HG03175 (cell line): ENCODE measurements at regions not wholly inside any gene's neighbourhood (a gene's known extent, or its start where the extent isn't known, plus 50 kb on each side); places are given as distances from the start of the nearest gene placed in this dataset.
"Not testable (repeated sequence)": the region's sequence is repeated elsewhere in the genome, so short reads cannot be mapped to it uniquely, and the experiment has no call there.

Source experiments
- ATAC-seq: cut with Tn5 transposase; IDR thresholded peaks from one replicate; pipeline ENCODE4 v1.9.1; 2021; ENCODE audit warnings: mild to moderate bottlenecking, moderate library complexity; ENCODE audit not compliant: unreplicated experiment

DNA sequence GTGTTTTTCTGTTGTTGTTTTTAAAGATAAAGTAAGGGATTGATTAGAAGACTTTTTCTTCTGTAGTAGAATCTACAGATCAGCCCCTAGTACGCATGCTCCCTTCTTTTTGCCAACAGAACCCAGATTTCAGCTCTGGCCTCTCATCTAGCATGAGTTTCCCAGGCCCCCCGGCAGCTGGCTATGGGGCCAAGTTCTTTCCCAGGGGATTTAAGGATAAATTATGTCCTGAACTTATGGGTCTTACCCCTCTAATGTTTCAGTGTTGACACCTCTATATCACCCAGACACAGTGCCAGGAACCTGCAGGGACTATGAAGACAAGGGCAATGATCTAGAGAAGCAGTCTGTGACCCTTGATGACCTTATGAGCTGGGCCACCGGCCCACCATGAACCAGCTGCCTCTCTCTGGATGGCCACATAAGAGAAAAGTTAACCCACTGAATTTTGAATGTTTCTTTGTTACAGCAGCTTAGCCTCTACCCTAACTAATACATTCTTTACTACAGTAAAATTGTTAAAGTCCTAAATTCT is 150.5 kb downstream of the UNC5CL start:
- no peak for ATAC-seq

- no peak for ATAC-seq
Measured at GRCh38 chr6:40887792-40888340, 151.2 kb downstream of the UNC5CL start.

GRCh38 chr6:40887079-40887791 is 151.8 kb downstream of the UNC5CL start:
- ATAC-seq, result no peak

GRCh38 chr6:40885139-40885774 is 153.8 kb downstream of the UNC5CL start:
- no peak for ATAC-seq

- ATAC-seq, result no peak
Measured at GRCh38 chr6:40882323-40882997, 156.6 kb downstream of the UNC5CL start.

DNA sequence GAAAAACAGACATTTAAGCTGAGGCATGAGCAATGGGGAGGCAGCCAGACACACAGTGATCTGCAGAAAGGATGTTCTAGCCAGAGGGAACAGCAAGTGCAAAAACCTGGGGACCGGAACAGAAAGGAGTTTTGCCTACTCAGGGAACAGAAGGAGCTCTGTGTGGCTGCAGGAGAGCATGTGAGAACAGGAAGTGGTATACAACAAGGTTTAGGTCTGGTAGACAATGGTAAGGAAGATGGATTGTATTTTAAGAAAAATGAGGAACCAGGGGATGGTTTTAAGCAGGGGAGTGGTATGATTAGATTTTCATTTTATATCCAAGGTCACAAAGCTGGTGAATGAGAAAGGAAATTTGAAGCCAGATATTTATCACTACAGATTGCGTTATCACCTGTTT is 157.5 kb downstream of the UNC5CL start:
- ATAC-seq, result no peak

GRCh38 chr6:40880906-40881305 is 158.1 kb downstream of the UNC5CL start:
- ATAC-seq, result no peak

DNA sequence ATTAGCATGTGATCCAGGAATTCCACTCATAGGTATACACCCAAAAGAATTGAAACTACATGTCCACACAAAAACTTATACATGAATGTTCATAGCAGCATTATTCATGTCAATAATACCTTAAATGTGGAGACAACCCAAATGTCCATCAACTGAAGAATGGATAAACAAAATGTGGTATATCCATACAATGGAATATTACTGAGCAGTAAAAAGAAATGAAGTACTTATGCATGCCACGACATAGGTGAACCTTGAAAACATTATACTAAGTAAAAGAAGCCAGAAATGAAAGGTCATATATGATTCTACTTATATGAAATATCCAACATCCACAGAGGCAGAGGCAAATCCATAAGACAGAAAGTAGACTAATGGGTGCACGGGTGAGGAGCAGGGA is 159.9 kb downstream of the UNC5CL start:
- no peak for ATAC-seq

DNA sequence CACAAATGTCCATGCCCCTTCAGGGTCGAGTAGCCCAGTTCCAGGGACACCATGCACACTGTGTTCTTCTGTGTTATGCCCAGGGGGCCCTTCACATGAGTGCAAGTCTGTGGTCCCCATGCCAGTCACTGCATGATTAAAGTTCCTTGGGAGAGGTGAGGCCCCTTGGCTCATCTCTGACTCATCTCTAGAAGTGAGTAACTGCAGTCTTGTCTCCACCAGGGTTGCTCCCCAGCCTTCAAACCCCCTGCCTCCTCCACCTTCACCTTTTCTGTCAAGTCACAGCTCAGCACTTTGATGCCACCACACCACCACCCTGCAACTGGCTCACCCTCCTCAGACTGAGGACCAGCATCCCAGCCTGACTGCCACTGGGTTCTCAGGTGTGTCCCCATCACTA is 161.7 kb downstream of the UNC5CL start:
- ATAC-seq, result no peak

DNA sequence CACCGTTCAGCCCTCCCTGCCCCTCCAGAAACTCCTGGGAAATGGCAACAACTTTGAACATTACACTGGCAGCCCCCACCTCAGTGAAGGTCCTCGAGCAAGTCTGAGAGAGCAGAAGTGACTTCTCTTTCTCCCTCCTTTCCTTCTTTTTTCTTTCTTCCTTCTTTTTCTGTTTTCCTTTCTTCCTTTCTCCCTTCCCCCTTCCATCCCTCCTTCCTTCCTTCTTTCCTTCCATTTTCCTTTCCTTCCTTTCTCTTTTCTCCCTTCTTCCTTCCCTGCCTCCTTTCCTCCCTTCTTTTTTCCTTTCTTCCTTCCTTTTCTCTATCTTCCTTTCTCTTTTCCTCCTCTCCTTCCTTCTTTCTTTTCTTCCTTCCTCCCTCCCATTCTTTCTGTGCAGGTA is 162.7 kb downstream of the UNC5CL start:
- no peak for ATAC-seq

GRCh38 chr6:40874495-40874894 is 164.5 kb downstream of the UNC5CL start:
- ATAC-seq, result no peak

- no peak for ATAC-seq
Measured at GRCh38 chr6:40871424-40871823, 167.6 kb downstream of the UNC5CL start.

DNA sequence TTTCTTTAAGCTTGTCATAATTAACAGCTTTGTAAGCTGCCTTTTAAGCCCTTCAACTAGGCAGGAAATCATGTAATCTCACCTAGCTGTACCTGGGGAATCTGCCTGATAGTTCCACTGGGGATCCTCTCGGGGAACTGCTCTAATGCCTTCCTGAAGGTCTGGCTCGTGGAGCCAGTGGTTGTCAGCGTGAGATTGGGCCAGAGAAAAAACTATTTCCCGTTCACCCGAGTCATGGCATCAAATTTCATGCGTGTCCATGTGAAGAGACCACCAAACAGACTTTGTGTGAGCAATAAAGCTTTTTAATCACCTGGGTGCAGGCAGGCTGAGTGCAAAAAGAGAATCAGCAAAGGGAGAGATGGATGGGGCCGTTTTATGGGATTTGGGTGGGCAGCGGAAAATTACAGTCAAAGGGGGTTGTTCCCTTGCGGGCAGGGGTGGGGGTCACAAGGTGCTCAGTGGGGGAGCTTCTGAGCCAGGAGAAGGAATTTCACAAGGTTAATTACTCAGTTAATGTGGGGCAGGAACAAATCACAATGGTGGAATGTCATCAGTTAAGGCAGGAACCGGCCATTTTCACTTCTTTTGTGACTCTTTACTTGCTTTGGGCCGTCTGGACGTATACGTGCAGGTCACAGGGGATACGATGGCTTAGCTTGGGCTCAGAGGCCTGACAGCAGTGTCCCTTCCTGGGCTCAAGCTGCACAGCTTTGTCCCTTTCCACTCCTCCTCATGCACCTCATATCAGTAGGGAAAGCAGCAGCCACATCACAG is 170.7 kb downstream of the UNC5CL start:
- ATAC-seq, result not testable (repeated sequence)

DNA sequence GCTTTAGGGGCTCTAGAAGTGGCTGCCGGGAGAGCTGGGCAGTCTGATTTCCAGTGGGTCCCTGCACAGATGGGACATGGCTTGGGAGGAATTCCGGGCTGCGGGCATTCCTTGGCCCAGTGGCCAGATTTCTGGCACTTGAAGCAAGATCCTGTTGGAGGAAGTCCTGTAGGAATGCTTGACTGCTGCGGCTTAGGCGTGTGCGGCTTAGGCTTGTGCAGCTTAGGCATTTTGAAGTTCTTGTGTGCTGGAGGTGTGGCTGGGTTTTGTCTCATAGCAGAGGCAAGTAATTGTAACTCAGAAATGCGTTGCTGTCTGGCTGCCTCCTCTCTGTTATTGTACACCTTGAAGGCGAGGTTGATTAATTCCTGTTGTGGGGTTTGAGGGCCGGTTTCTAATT is 171.5 kb downstream of the UNC5CL start:
- ATAC-seq, result not testable (repeated sequence)

GRCh38 chr6:40865259-40865658 is 173.8 kb downstream of the UNC5CL start:
- not testable (repeated sequence) for ATAC-seq

GRCh38 chr6:40860443-40860842 is 178.6 kb downstream of the UNC5CL start:
- no peak for ATAC-seq

DNA sequence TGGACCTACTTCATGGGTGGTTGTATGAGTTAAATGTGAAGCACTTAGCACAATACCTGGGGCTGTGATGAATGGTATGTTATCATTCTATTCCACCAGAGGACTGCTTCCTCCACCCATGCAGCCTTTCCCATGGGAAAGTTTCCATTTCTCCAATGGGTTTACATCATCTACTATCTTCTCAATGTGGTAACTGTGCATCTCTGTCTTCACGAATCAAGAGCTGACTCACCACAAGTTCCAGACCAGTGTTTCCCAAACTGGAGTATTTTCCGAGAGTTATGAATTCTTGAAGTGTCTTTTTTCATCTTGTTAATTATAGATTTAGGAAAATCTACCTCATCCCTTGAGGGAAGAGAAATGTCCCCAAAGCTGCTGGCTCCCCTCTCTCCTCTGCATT is 182.8 kb downstream of the UNC5CL start:
- no peak for ATAC-seq

- no peak for ATAC-seq
Measured at GRCh38 chr6:40855168-40855880, 183.7 kb downstream of the UNC5CL start.

DNA sequence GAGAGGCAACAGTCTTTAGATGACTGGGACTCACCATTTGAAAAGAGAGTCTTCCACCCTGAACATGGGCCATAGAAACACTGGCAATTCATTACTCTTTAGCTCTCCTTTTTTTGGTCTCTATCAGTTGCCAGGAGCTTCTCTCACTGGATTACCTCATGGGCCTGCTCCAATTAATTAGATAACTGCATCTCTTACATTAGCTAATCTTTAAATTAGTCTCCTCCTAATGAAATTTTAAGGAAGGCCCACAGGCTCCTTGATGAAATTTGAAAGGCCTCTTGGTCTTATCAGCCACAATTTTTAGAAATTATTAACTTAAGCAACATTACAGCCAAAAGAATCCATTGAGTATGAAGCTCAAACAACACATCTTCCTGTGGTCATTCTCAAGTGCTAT is 184.4 kb downstream of the UNC5CL start:
- no peak for ATAC-seq

- no peak for ATAC-seq
Measured at GRCh38 chr6:40852779-40853373, 186.1 kb downstream of the UNC5CL start.
